ENCODE measurements at regions not wholly inside any gene's neighbourhood (a gene's known extent, or its start where the extent isn't known, plus 50 kb on each side); places are given as distances from the start of the nearest gene placed in this dataset.

DNA sequence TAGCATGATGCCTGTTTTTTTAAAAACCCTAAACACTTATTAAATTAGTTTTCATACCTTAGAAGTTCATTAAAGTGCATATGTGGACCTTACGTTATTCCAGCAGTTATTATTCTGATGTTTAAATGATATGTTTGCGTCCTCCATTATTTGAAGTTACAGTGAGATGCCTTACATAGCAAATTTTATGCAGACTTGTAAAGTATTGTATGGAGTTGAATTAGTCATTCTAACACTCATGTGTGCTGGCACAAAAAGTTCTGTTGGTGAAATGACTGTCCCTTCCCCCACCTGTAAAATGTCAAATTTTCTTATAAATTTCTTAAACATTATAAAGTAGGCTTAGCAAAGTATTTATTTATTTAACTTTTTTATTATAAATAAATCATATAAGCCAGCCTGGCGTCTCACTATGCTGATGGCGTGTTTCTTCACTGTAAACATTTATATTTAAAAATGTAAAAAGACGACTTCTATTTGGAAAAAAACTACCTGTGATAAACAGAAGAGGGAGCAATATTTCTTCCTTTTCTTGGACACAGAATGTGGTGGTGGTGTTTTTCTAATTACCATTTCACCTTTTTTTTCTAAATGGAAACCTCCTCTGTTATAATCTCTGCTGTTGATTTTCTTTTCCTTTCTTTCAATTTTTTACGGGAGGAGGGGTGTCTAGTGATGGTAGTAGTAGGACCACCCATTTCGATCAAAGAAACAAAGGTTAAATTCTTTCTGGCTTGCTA, 155.4 kb downstream of the RFPL4B start:
- TF ChIP-seq CTCF (IDR thresholded peaks at IDR 0.05) = peak in 2 of 6 experiments; percentile 10 to 19
- TF ChIP-seq POLR2A (IDR thresholded peaks at IDR 0.05) = no peak
- intact Hi-C loops (cut with DNase I) = no loop called here
- no peak overlapping the region for H3K27ac ChIP-seq
- no peak overlapping the region for H3K4me3 ChIP-seq
- no peaks in the 10 kb centered on the region for H3K27me3 ChIP-seq
- WGBS, 2 donors = 62 to 63% methylated on average over 7 of the region's 7 CpGs
- H3K9me3 ChIP-seq = no peaks in the 10 kb centered on the region
- no peaks in the 10 kb centered on the region for H3K36me3 ChIP-seq
- no peak for DNase-seq
- no peaks in the 10 kb centered on the region for H3K4me1 ChIP-seq

DNA sequence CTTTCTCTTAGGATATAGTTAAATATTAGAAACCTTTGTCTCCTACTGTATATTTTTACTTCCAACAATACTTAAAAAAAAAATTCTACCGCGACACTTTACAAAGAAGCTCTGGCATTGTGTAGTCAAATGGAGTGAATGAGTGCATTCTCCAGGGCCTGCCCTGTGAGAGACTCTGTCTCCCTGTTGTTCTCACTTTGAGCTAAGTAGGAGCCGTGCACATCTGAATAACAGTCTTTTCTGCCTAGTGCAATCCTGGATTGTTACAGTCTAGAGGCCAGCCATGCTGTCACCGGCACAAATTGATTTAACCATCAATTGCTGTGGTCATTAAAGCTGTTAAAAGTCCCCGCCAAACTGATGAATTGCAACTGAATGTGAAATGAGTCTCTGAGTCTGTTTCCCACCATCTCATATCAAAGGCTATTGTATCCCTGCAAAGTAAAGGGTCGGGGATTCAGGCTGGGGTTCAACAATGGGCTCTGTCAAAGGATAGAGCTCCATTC, 156.0 kb downstream of the RFPL4B start:
- H3K36me3 ChIP-seq = no peaks in the 10 kb centered on the region
- DNase-seq = no peak
- WGBS, 2 donors = 60 to 76% methylated on average over 5 to 6 of the region's 6 CpGs
- H3K4me1 ChIP-seq = no peaks in the 10 kb centered on the region
- TF ChIP-seq POLR2A (IDR thresholded peaks at IDR 0.05) (no peak), CTCF (IDR thresholded peaks at IDR 0.05) (no peak)
- no peaks in the 10 kb centered on the region for H3K9me3 ChIP-seq
- H3K4me3 ChIP-seq = no peak overlapping the region
- intact Hi-C loops (cut with DNase I) = no loop called here
- H3K27me3 ChIP-seq = no peaks in the 10 kb centered on the region
- H3K27ac ChIP-seq = no peak overlapping the region

DNA sequence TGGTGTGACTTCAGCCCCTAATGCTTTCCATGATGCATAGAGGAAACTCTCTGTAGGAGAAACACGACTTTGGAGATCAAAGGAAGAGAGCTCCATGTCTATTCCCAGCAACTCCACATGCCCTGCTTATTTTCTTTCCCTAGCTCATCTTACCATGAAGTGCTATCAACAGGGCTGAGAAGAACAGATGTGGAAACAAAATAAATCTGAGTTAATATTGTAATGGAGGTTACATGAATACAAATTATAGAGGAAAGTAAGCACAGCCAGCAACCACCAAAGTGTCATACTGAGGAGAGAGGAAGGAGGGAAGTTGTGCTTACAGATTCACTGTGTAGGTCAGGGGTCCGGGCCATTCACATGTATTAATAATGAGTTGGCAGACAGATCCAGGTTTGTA, 157.5 kb downstream of the RFPL4B start:
- Histone ChIP-seq H3K27me3 (no peaks in the 10 kb centered on the region), H3K4me1 (no peaks in the 10 kb centered on the region), H3K9me3 (no peaks in the 10 kb centered on the region), H3K27ac (no peak overlapping the region), H3K4me3 (no peak overlapping the region), H3K36me3 (no peaks in the 10 kb centered on the region)
- no peak for DNase-seq
- WGBS, 2 donors = 60 to 69% methylated on average over 2 of the region's 2 CpGs
- TF ChIP-seq POLR2A (IDR thresholded peaks at IDR 0.05) (no peak), CTCF (IDR thresholded peaks at IDR 0.05) (no peak)
- intact Hi-C loops (cut with DNase I) = no loop called here

DNA sequence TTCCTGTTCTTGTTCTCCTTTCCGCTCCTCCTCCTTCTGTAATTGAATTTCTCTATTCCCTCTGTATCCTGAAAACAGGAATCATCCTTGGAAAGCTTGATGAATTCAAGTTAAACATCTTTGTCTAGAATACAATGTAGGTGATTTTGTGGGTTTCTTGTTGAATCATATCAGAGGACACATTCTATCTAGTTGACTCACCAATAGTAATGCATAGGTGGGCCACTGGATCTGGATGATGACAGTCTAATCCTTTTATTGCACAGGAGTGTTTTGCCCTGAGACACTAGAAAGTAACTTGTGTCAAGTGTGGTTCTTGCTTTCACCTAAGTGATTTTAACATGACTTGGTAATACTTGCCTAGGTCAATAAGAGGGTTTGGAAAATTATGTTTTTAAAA, 164.3 kb downstream of the RFPL4B start:
- H3K4me1 ChIP-seq = no peaks in the 10 kb centered on the region
- WGBS, 2 donors = 82 to 86% methylated on average over 1 of the region's 1 CpG
- no peak for DNase-seq
- no peaks in the 10 kb centered on the region for H3K36me3 ChIP-seq
- no peaks in the 10 kb centered on the region for H3K9me3 ChIP-seq
- H3K27me3 ChIP-seq = no peaks in the 10 kb centered on the region
- intact Hi-C loops (cut with DNase I) = no loop called here
- TF ChIP-seq POLR2A (IDR thresholded peaks at IDR 0.05) = no peak
- no peak for TF ChIP-seq CTCF (IDR thresholded peaks at IDR 0.05)
- H3K4me3 ChIP-seq = no peak overlapping the region
- H3K27ac ChIP-seq = no peak overlapping the region

DNA sequence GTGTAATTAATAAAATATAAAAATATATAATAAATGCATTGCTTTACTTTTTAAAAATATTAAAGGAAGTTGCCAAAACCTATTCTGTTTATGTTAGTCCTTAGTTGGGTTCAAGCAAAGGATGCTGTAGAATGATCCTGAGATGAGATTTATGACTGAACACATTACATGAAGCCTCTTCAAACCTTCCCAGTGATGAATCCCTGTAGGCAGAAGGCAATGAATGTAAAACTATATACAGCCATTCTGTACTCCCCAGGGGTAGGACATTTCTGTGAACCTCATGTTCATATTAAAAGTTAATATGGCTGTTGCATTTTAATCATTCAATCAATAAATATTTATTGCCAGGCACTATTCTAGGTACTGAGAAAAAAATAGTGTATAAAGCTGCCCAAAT, 166.0 kb downstream of the RFPL4B start:
- Histone ChIP-seq H3K36me3 (no peaks in the 10 kb centered on the region), H3K9me3 (no peaks in the 10 kb centered on the region), H3K4me1 (no peaks in the 10 kb centered on the region), H3K27ac (no peak overlapping the region), H3K27me3 (no peaks in the 10 kb centered on the region), H3K4me3 (no peak overlapping the region)
- intact Hi-C loops (cut with DNase I) = no loop called here
- TF ChIP-seq POLR2A (IDR thresholded peaks at IDR 0.05) (no peak), CTCF (IDR thresholded peaks at IDR 0.05) (no peak)
- no peak for DNase-seq

Measured in esophagus squamous epithelium (tissue), 5 donors.